Calu3 (cell line): ENCODE measurements at regions not wholly inside any gene's neighbourhood (a gene's known extent, or its start where the extent isn't known, plus 50 kb on each side); places are given as distances from the start of the nearest gene placed in this dataset.

Experiments
- BruUV-seq: library from RNA; stranded (reverse); fragments of 400-500 nt; replicated peaks from 2 replicates; lab custom pipeline; 2021; lab: Mats Ljungman, UMichigan
- CTCF ChIA-PET: fragments of 300-600 bp; sonication (Branson Sonifier 250); formaldehyde crosslinking; loops from one replicate; lab custom pipeline; 2022; ENCODE audit warnings: antibody characterized with exemption; lab: Charles Lee
- DNase-seq: peaks from one replicate; pipeline ENCODE4 v3.0.0; 2022
- H3K27ac Mint-ChIP-seq: one replicate; pipeline ENCODE4 v1.8.0; 2022; ENCODE audit warnings: mixed read lengths; ENCODE audit not compliant: unreplicated experiment
- H3K27me3 Mint-ChIP-seq: one replicate; pipeline ENCODE4 v1.8.0; 2022; ENCODE audit warnings: mixed read lengths; ENCODE audit not compliant: unreplicated experiment
- H3K36me3 Mint-ChIP-seq: one replicate; pipeline ENCODE4 v1.8.0; 2022; ENCODE audit warnings: mild to moderate bottlenecking, moderate library complexity, mixed read lengths; ENCODE audit not compliant: insufficient read depth, unreplicated experiment
- H3K4me1 Mint-ChIP-seq: one replicate; pipeline ENCODE4 v1.8.0; 2022; ENCODE audit warnings: mild to moderate bottlenecking, low read depth, mixed read lengths; ENCODE audit not compliant: unreplicated experiment
- H3K4me3 Mint-ChIP-seq: one replicate; pipeline ENCODE4 v1.8.0; 2022; ENCODE audit warnings: mild to moderate bottlenecking, low read depth, moderate library complexity, mixed read lengths; ENCODE audit not compliant: unreplicated experiment
- H3K9me3 Mint-ChIP-seq: one replicate; pipeline ENCODE4 v1.8.0; 2022; ENCODE audit warnings: low read depth, mixed read lengths; ENCODE audit not compliant: unreplicated experiment
- intact Hi-C: fragments of 100-400 bp; cut with micrococcal nuclease; formaldehyde crosslinking; loops from one replicate; pipeline ENCODE4 v1.10.0; 2022; ENCODE audit not compliant: unreplicated experiment
- TF ChIP-seq, protein P1 (sequence below): fragments of 200-600 bp; IDR thresholded peaks from one replicate; pipeline ENCODE4 v1.8.0; 2022; ENCODE audit warnings: antibody characterized with exemption; ENCODE audit not compliant: unreplicated experiment

DNA sequence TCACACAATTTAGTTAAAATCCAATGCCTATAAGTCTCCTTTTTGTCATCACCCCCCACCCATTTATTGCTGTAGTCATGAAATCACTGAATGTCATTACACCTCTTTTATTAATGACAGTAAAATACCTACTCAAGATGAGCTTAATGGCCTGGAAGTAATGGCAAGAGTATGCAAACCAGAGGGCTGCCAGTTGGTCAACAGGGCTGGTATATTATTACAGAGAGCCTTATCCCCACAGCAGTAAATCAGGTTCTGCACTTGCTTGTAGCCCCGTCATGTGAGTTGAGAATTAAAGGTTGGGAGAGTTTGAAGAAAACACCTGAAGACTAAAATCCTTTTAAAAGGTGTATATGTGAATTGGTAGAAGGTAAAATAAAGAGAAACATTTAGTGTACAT, 372.4 kb downstream of the MAT2B start:
- Mint-ChIP-seq H3K4me1 (no peaks in the 10 kb centered on the region), H3K9me3 (peaks cover 9% of the 10 kb centered on the region), H3K36me3 (no peaks in the 10 kb centered on the region), H3K27ac (no peak overlapping the region), H3K27me3 (no peaks in the 10 kb centered on the region), H3K4me3 (no peak overlapping the region)
- DNase-seq: no peak
- TF ChIP-seq, protein P1, sequence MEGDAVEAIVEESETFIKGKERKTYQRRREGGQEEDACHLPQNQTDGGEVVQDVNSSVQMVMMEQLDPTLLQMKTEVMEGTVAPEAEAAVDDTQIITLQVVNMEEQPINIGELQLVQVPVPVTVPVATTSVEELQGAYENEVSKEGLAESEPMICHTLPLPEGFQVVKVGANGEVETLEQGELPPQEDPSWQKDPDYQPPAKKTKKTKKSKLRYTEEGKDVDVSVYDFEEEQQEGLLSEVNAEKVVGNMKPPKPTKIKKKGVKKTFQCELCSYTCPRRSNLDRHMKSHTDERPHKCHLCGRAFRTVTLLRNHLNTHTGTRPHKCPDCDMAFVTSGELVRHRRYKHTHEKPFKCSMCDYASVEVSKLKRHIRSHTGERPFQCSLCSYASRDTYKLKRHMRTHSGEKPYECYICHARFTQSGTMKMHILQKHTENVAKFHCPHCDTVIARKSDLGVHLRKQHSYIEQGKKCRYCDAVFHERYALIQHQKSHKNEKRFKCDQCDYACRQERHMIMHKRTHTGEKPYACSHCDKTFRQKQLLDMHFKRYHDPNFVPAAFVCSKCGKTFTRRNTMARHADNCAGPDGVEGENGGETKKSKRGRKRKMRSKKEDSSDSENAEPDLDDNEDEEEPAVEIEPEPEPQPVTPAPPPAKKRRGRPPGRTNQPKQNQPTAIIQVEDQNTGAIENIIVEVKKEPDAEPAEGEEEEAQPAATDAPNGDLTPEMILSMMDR: no peak
- CTCF ChIA-PET: no interaction called here
- intact Hi-C loops: no loop called here
- BruUV-seq: no TSS peak

DNA sequence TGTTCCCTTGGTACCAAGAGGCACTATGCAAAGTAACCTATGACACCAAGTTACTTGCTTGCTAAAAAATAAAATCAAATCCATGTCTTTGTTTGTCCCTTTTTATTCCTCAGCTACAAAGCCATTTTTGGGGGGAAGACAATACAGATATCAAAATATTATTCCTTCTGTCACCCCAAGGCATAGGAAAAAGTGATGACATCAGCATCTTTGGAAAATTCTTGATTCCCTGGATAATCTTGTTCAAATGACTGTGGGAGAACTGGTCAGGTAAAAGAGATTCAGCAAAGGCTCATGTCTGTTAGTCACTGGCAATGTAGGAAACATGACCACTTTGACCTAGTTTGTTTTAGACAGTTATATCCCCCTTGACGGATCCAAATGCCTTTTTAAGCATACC, 373.1 kb downstream of the MAT2B start:
- BruUV-seq: no TSS peak
- TF ChIP-seq, protein P1: no peak
- no peaks in the 10 kb centered on the region for H3K27me3 Mint-ChIP-seq
- CTCF ChIA-PET: no interaction called here
- no peaks in the 10 kb centered on the region for H3K4me1 Mint-ChIP-seq
- H3K9me3 Mint-ChIP-seq: peaks cover 9% of the 10 kb centered on the region
- intact Hi-C loops: no loop called here
- DNase-seq: no peak
- H3K27ac Mint-ChIP-seq: no peak overlapping the region
- no peak overlapping the region for H3K4me3 Mint-ChIP-seq
- H3K36me3 Mint-ChIP-seq: no peaks in the 10 kb centered on the region

DNA sequence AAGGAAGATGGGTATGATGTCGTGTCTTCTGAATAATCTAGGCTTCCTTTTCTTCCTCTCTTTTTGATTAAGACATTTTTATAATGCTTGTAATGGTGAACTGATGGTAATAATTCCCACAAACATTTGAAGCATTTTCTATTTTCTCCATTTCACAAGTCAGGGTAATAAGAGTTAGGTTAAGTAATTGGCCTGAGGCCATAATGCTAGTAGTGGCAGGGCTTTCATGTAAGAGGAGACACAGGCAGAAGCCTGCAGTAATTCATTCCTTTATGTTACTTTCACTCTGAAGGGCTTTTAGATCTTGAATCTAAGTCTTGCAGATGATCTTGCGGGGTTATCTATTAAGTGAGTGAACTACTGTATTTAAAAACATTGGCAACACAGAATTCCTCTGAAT, 374.9 kb downstream of the MAT2B start:
- no peak overlapping the region for H3K4me3 Mint-ChIP-seq
- no peaks in the 10 kb centered on the region for H3K36me3 Mint-ChIP-seq
- H3K4me1 Mint-ChIP-seq: no peaks in the 10 kb centered on the region
- intact Hi-C loops: no loop called here
- H3K9me3 Mint-ChIP-seq: peaks cover 7% of the 10 kb centered on the region
- TF ChIP-seq, protein P1: no peak
- DNase-seq: no peak
- no peak overlapping the region for H3K27ac Mint-ChIP-seq
- no peaks in the 10 kb centered on the region for H3K27me3 Mint-ChIP-seq
- BruUV-seq: no TSS peak
- CTCF ChIA-PET: no interaction called here

GRCh38 chr5:163885117-163885516, 379.7 kb downstream of the MAT2B start:
- no peak for DNase-seq
- Mint-ChIP-seq H3K4me3 (no peak overlapping the region), H3K36me3 (no peaks in the 10 kb centered on the region), H3K27ac (no peak overlapping the region), H3K27me3 (no peaks in the 10 kb centered on the region), H3K9me3 (no peaks in the 10 kb centered on the region), H3K4me1 (no peaks in the 10 kb centered on the region)
- no TSS peak for BruUV-seq
- intact Hi-C loops: no loop called here
- TF ChIP-seq, protein P1: no peak
- CTCF ChIA-PET: no interaction called here

GRCh38 chr5:163887854-163888253, 382.4 kb downstream of the MAT2B start:
- no peak for DNase-seq
- H3K4me1 Mint-ChIP-seq: no peaks in the 10 kb centered on the region
- intact Hi-C loops: no loop called here
- H3K27ac Mint-ChIP-seq: no peak overlapping the region
- no peak overlapping the region for H3K4me3 Mint-ChIP-seq
- H3K27me3 Mint-ChIP-seq: no peaks in the 10 kb centered on the region
- H3K36me3 Mint-ChIP-seq: no peaks in the 10 kb centered on the region
- no peaks in the 10 kb centered on the region for H3K9me3 Mint-ChIP-seq
- CTCF ChIA-PET: no interaction called here
- TF ChIP-seq, protein P1: no peak
- no TSS peak for BruUV-seq
